Thyroid gland (tissue), 4 donors: ENCODE measurements at regions not wholly inside any gene's neighbourhood (a gene's known extent, or its start where the extent isn't known, plus 50 kb on each side); places are given as distances from the start of the nearest gene placed in this dataset.

Experiments
- POLR2A ChIP-seq, 2 donors: fragments of 450-650 bp; IDR thresholded peaks; one replicate each; pipeline ENCODE4 v1.6.1; 2017; ENCODE audit warnings: antibody characterized with exemption in 2 of 2, mild to moderate bottlenecking in 2 of 2, moderate library complexity in 1 of 2
- TF ChIP-seq, protein P1 (sequence below), 6 experiments: fragments of 200-600 bp in 3 of 6; fragments of 450-650 bp in 3 of 6; sonication (generic) in 3 of 6; IDR thresholded peaks; one replicate each; pipeline ENCODE4 v1.5.1; 2016 to 2019; ENCODE audit warnings: antibody characterized with exemption in 6 of 6, mild to moderate bottlenecking in 2 of 6, inconsistent platforms in 1 of 6, moderate library complexity in 1 of 6

DNA sequence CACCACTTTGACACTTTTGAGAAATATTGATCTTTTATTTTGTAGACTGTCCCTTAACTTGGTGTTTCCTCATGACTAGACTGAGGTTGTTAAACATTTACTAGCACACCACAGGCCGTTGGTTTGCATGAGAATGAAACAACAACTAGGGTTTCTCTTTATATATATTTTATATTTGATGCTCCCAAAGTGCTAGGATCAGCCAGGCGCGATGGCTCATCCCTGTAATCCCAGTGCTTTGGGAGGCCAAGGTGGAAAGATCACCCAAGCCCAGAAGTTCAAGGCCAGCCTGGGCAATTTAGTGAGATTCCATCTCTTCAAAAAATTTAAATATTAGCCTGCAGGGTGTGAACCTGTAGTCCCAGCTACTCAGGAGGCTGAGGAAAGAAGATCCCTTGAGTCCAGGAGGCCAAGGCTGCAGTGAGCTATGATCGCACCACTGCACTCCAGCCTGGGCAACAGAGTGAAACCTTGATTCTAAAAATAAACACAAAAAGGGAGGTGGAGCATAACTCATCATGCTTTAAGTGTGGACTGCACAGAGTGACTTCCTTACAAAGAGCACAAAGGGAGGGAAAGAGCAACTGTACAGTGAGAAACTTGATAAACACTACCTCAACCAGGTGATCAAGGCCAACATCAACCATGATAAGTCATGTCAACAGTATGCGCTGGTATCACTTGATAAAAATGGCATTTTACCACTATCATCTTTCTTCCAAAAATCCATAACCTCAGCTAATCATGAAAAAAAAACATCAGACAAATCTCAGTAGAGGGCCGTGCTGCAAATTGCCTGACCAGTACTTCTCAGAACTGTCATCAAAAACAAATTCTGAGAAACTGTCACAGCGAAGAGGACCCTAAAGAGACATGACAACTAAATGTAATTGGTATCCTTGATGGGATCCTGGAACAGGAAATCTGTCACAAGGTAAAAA is 72.8 kb upstream of the ATF7IP2 start:
- TF ChIP-seq, protein P1, sequence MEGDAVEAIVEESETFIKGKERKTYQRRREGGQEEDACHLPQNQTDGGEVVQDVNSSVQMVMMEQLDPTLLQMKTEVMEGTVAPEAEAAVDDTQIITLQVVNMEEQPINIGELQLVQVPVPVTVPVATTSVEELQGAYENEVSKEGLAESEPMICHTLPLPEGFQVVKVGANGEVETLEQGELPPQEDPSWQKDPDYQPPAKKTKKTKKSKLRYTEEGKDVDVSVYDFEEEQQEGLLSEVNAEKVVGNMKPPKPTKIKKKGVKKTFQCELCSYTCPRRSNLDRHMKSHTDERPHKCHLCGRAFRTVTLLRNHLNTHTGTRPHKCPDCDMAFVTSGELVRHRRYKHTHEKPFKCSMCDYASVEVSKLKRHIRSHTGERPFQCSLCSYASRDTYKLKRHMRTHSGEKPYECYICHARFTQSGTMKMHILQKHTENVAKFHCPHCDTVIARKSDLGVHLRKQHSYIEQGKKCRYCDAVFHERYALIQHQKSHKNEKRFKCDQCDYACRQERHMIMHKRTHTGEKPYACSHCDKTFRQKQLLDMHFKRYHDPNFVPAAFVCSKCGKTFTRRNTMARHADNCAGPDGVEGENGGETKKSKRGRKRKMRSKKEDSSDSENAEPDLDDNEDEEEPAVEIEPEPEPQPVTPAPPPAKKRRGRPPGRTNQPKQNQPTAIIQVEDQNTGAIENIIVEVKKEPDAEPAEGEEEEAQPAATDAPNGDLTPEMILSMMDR (IDR thresholded peaks at IDR 0.05), result no peak
- TF ChIP-seq POLR2A (IDR thresholded peaks at IDR 0.05), result no peak
